H9 (cell line): ENCODE measurements at regions not wholly inside any gene's neighbourhood (a gene's known extent, or its start where the extent isn't known, plus 50 kb on each side); places are given as distances from the start of the nearest gene placed in this dataset.

Experiments
- DNase-seq: peaks from one replicate; pipeline ENCODE4 v3.0.0-alpha.2; 2017
- H2AFZ ChIP-seq: one replicate; pipeline ENCODE4 v1.6.1; 2013; ENCODE audit warnings: mild to moderate bottlenecking, low read length, control low read depth, moderate library complexity
- H2AK5ac ChIP-seq: 2 replicates; pipeline ENCODE4 v1.6.1; 2013; ENCODE audit warnings: low read length, control low read depth, mixed read lengths; ENCODE audit not compliant: insufficient read length
- H2BK120ac ChIP-seq: one replicate; pipeline ENCODE4 v1.6.1; 2013; ENCODE audit warnings: low read depth, mild to moderate bottlenecking, low read length, control low read depth, inconsistent platforms; ENCODE audit not compliant: poor library complexity, severe bottlenecking
- H2BK12ac ChIP-seq: 2 replicates; pipeline ENCODE4 v1.6.1; 2013; ENCODE audit warnings: low read length, control low read depth, mixed read lengths, low read depth; ENCODE audit not compliant: insufficient read length
- H2BK15ac ChIP-seq: 2 replicates; pipeline ENCODE4 v1.6.1; 2013; ENCODE audit warnings: low read depth, low read length, control low read depth
- H2BK20ac ChIP-seq: one replicate; pipeline ENCODE4 v1.6.1; 2013; ENCODE audit warnings: low read depth, mild to moderate bottlenecking, low read length, control low read depth, inconsistent platforms; ENCODE audit not compliant: poor library complexity, severe bottlenecking
- H2BK5ac ChIP-seq: 2 replicates; pipeline ENCODE4 v1.6.1; 2013; ENCODE audit warnings: low read length, control low read depth, mixed read lengths; ENCODE audit not compliant: insufficient read length
- H3K14ac ChIP-seq: 2 replicates; pipeline ENCODE4 v1.6.1; 2013; ENCODE audit warnings: low read length, control low read depth; ENCODE audit not compliant: insufficient read depth
- H3K18ac ChIP-seq: 2 replicates; pipeline ENCODE4 v1.6.1; 2013; ENCODE audit warnings: low read depth, mild to moderate bottlenecking, mixed read lengths, low read length, control low read depth; ENCODE audit not compliant: insufficient read length
- H3K23ac ChIP-seq: 2 replicates; pipeline ENCODE4 v1.6.1; 2013; ENCODE audit warnings: low read length, control low read depth, mixed read lengths, low read depth; ENCODE audit not compliant: insufficient read length
- H3K23me2 ChIP-seq: 2 replicates; pipeline ENCODE4 v1.6.1; 2013; ENCODE audit warnings: low read depth, mild to moderate bottlenecking, mixed read lengths, low read length, control low read depth; ENCODE audit not compliant: insufficient read length, poor library complexity, severe bottlenecking
- H3K27ac ChIP-seq: 2 replicates; pipeline ENCODE4 v1.5.1; 2013; ENCODE audit warnings: low read length, control low read depth, mixed read lengths, low read depth; ENCODE audit not compliant: insufficient read length
- H3K27me3 ChIP-seq: 2 replicates; pipeline ENCODE4 v1.6.1; 2013; ENCODE audit warnings: low read length, control low read depth, inconsistent platforms; ENCODE audit not compliant: insufficient read depth
- H3K4ac ChIP-seq: 2 replicates; pipeline ENCODE4 v1.6.1; 2013; ENCODE audit warnings: low read depth, mild to moderate bottlenecking, control low read depth, inconsistent platforms, low read length, moderate library complexity
- H3K4me1 ChIP-seq: 2 replicates; pipeline ENCODE4 v1.6.1; 2013; ENCODE audit warnings: low read length, control low read depth, inconsistent platforms; ENCODE audit not compliant: insufficient read depth
- H3K4me2 ChIP-seq: 2 replicates; pipeline ENCODE4 v1.6.1; 2013; ENCODE audit warnings: low read length, control low read depth, mixed read lengths; ENCODE audit not compliant: insufficient read length, insufficient read depth
- H3K56ac ChIP-seq: 2 replicates; pipeline ENCODE4 v1.6.1; 2013; ENCODE audit warnings: low read depth, mild to moderate bottlenecking, mixed read lengths, low read length, control low read depth; ENCODE audit not compliant: insufficient read length
- H3K79me1 ChIP-seq: 2 replicates; pipeline ENCODE4 v1.6.1; 2013; ENCODE audit warnings: low read depth, mild to moderate bottlenecking, moderate library complexity, low read length, control low read depth, inconsistent platforms; ENCODE audit not compliant: insufficient read depth, poor library complexity, severe bottlenecking
- H3K79me2 ChIP-seq: 2 replicates; pipeline ENCODE4 v1.6.1; 2013; ENCODE audit warnings: low read length, control low read depth, inconsistent platforms; ENCODE audit not compliant: insufficient read depth
- H3K9ac ChIP-seq: 2 replicates; pipeline ENCODE4 v1.6.1; 2013; ENCODE audit warnings: low read length, control low read depth, mixed read lengths; ENCODE audit not compliant: insufficient read length; ENCODE audit errors: extremely low read depth
- H3K9me3 ChIP-seq: one replicate; pipeline ENCODE4 v1.6.1; 2013; ENCODE audit warnings: low read depth, low read length, inconsistent platforms; ENCODE audit not compliant: control insufficient read depth
- H3T11ph ChIP-seq: one replicate; pipeline ENCODE4 v1.6.1; 2013; ENCODE audit warnings: mild to moderate bottlenecking, low read length, control low read depth, inconsistent platforms
- H4K20me1 ChIP-seq: one replicate; pipeline ENCODE4 v1.6.1; 2013; ENCODE audit not compliant: control insufficient read depth, insufficient read length, insufficient read depth
- H4K5ac ChIP-seq: 2 replicates; pipeline ENCODE4 v1.6.1; 2013; ENCODE audit warnings: low read depth, mild to moderate bottlenecking, mixed read lengths, low read length, control low read depth; ENCODE audit not compliant: insufficient read length
- H4K8ac ChIP-seq: replicated peaks from 2 replicates; pipeline ENCODE4 v1.6.1; 2013; ENCODE audit warnings: low read length, control low read depth, mixed read lengths, low read depth; ENCODE audit not compliant: insufficient read length
- H4K91ac ChIP-seq: 2 replicates; pipeline ENCODE4 v1.6.1; 2013; ENCODE audit warnings: low read depth, mild to moderate bottlenecking, moderate library complexity, mixed read lengths, low read length, control low read depth; ENCODE audit not compliant: insufficient read length
- H3K27ac Mint-ChIP-seq, 3 experiments: 2 replicates in 2 of 3; 3 replicates in 1 of 3; pipeline ENCODE4 v1.8.0; 2020 to 2021; ENCODE audit warnings: mixed read lengths in 3 of 3, mild to moderate bottlenecking in 1 of 3, moderate library complexity in 1 of 3
- H3K27me3 Mint-ChIP-seq: 2 replicates; pipeline ENCODE4 v1.8.0; 2021; ENCODE audit warnings: low read depth, mild to moderate bottlenecking, moderate library complexity, mixed read lengths
- H3K36me3 Mint-ChIP-seq, 3 experiments: 2 replicates in 2 of 3; 3 replicates in 1 of 3; pipeline ENCODE4 v1.8.0; 2020 to 2021; ENCODE audit warnings: low read depth in 3 of 3, mixed read lengths in 3 of 3; ENCODE audit not compliant: insufficient read depth in 1 of 3
- H3K4me1 Mint-ChIP-seq, 2 experiments: 2 replicates each; pipeline ENCODE4 v1.8.0; 2020; ENCODE audit warnings: mixed read lengths in 2 of 2
- H3K4me3 Mint-ChIP-seq, 2 experiments: 2 replicates in 1 of 2; 3 replicates in 1 of 2; pipeline ENCODE4 v1.8.0; 2020 to 2021; ENCODE audit warnings: mild to moderate bottlenecking in 2 of 2, mixed read lengths in 2 of 2, moderate library complexity in 1 of 2
- H3K9me3 Mint-ChIP-seq, 2 experiments: 2 replicates in 1 of 2; 3 replicates in 1 of 2; pipeline ENCODE4 v1.8.0; 2020; ENCODE audit warnings: mild to moderate bottlenecking in 2 of 2, mixed read lengths in 2 of 2, moderate library complexity in 1 of 2
- CTCF ChIP-seq: fragments of 200-600 bp; sonication (generic); conservative IDR thresholded peaks from 3 replicates; pipeline ENCODE4 v1.8.0; 2021; ENCODE audit warnings: antibody characterized with exemption, mild to moderate bottlenecking
- whole genome bisulfite sequencing: extraction: QIAGEN DNeasy Blood & Tissue Kit; methylation state at CpG from one replicate; pipeline ENCODE4 v1.1.7; 2013; ENCODE audit warnings: missing lambda C conversion rate, low lambda C conversion rate, mixed read lengths; ENCODE audit not compliant: insufficient read length; ENCODE audit errors: extremely low coverage; 5-methylcytosine and 5-hydroxymethylcytosine counted together

DNA sequence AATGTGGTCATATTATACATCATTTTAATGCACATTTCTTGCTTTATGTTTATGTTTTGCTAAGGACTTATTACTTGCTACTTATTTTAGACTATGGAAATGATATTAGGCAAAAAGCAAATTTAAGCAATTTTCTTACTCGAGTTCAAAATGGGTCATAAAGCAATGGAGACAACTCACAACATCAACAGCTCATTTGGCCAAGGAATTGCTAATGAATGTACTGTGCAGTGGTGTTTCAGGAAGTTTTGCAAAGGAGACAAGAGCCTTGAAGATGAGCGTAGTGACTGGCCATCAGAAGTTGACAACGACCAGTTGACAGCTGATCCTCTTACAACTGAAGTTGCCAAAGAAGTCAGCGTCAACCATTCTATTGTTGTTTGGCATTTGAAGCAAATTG, 831.8 kb upstream of the SEL1L start:
- H3K4me1 Mint-ChIP-seq: no peaks in the 10 kb centered on the region
- Histone ChIP-seq H2BK5ac (no peak overlapping the region), H3K27me3 (no peaks in the 10 kb centered on the region), H3K4ac (no peak overlapping the region), H2BK12ac (no peak overlapping the region), H3K4me2 (no peak overlapping the region), H3K14ac (no peak overlapping the region), H3K56ac (no peak overlapping the region), H2BK20ac (no peak overlapping the region), H3K27ac (no peak overlapping the region), H3T11ph (no peak overlapping the region), H4K5ac (no peak overlapping the region), H3K79me2 (no peaks in the 10 kb centered on the region), H4K20me1 (no peaks in the 10 kb centered on the region), H3K79me1 (no peaks in the 10 kb centered on the region), H3K9me3 (no peaks in the 10 kb centered on the region), H3K23me2 (no peaks in the 10 kb centered on the region), H2AK5ac (no peak overlapping the region), H2BK15ac (no peak overlapping the region), H3K9ac (no peak overlapping the region), H4K91ac (no peak overlapping the region), H3K18ac (no peak overlapping the region), H2BK120ac (no peak overlapping the region), H3K4me1 (no peaks in the 10 kb centered on the region), H4K8ac (no peak overlapping the region), H2AFZ (no peak overlapping the region), H3K23ac (no peak overlapping the region)
- H3K36me3 Mint-ChIP-seq: no peaks in the 10 kb centered on the region
- no peaks in the 10 kb centered on the region for H3K27me3 Mint-ChIP-seq
- no peak overlapping the region for H3K4me3 Mint-ChIP-seq
- whole genome bisulfite sequencing: no CpG with 5 or more reads among the region's 4 CpGs
- TF ChIP-seq CTCF: no peak
- H3K27ac Mint-ChIP-seq: no peak overlapping the region
- DNase-seq: no peak
- H3K9me3 Mint-ChIP-seq: no peaks in the 10 kb centered on the region; a peak in 3 of 5 replicates
